IPS DF 6.9 (cell line): ENCODE measurements at regions not wholly inside any gene's neighbourhood (a gene's known extent, or its start where the extent isn't known, plus 50 kb on each side); places are given as distances from the start of the nearest gene placed in this dataset.

Source experiments
- DNase-seq: peaks from one replicate; pipeline ENCODE4 v3.0.0-alpha.2; 2013; ENCODE audit warnings: low read depth, low spot score
- H3K27ac ChIP-seq: one replicate; pipeline ENCODE4 v1.5.1; 2013; ENCODE audit warnings: low read length, control low read depth
- H3K27me3 ChIP-seq: 2 replicates; pipeline ENCODE4 v1.6.1; 2013; ENCODE audit warnings: mild to moderate bottlenecking, low read length; ENCODE audit not compliant: control insufficient read depth, insufficient read depth
- H3K36me3 ChIP-seq: 2 replicates; pipeline ENCODE4 v1.6.1; 2013; ENCODE audit warnings: low read length; ENCODE audit not compliant: control insufficient read depth, insufficient read depth
- H3K4me1 ChIP-seq: 2 replicates; pipeline ENCODE4 v1.6.1; 2013; ENCODE audit warnings: low read length; ENCODE audit not compliant: control insufficient read depth, insufficient read depth
- H3K4me3 ChIP-seq: 2 replicates; pipeline ENCODE4 v1.5.1; 2013; ENCODE audit warnings: mild to moderate bottlenecking, low read length
- H3K9me3 ChIP-seq: 2 replicates; pipeline ENCODE4 v1.6.1; 2013; ENCODE audit warnings: low read length, inconsistent platforms; ENCODE audit not compliant: control insufficient read depth, insufficient read depth
- WGBS: extraction: QIAGEN DNeasy Blood & Tissue Kit; methylation state at CpG from one replicate; pipeline ENCODE4 v1.1.7; 2013; ENCODE audit warnings: mixed read lengths, missing lambda C conversion rate; ENCODE audit not compliant: insufficient read length, insufficient coverage; 5-methylcytosine and 5-hydroxymethylcytosine counted together

DNA sequence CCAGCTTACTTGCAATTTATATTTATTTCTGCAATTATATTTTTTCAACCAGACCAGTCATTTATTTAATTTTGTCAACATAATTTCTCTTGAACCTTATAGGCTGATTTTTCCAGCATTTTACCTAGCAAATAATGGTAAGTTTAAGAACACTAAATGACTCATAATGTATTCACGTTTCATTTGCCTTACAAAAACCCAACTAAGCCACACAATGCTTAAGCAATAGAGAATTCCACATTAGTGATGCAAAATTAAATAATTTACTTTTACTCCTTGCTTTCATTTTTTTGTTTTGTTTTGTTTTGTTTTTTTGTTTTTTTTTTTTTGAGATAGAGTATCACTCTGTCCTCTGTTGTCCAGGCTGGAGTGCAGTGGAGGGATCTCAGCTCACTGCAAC, 110.4 kb upstream of the VRK2 start:
- Histone ChIP-seq H3K4me3 (no peak overlapping the region), H3K4me1 (no peaks in the 10 kb centered on the region)
- WGBS: no CpG with 5 or more reads among the region's 1 CpG

DNA sequence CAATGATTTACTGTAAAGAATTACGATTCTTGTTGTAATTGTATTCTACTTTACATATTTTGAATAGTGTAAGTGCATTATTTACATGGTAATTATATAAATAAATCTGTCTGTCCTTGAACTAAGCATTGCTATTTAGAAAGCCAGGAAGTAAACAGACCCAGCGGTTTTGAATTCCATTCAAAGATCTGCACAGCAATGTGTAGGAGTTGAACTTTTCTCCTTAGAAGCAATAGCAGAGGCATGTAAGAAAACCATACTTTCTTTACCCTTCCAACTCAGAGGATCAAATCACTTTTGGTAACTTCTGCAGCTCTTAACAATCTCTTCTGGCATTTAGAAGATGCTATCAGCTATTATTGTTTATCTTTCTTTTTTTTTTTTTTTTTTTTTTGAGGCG, 109.2 kb upstream of the VRK2 start:
- no peak for DNase-seq
- Histone ChIP-seq H3K36me3 (no peaks in the 10 kb centered on the region), H3K4me1 (no peaks in the 10 kb centered on the region), H3K27me3 (no peaks in the 10 kb centered on the region), H3K4me3 (no peak overlapping the region), H3K27ac (no peak overlapping the region), H3K9me3 (no peaks in the 10 kb centered on the region)
- no CpG with 5 or more reads among the region's 3 CpGs for WGBS

More for the DNA sequence above, 110.4 kb upstream of the VRK2 start:
- Histone ChIP-seq H3K36me3 (no peaks in the 10 kb centered on the region), H3K27ac (no peak overlapping the region), H3K27me3 (no peaks in the 10 kb centered on the region), H3K9me3 (no peaks in the 10 kb centered on the region)
- DNase-seq: no peak

DNA sequence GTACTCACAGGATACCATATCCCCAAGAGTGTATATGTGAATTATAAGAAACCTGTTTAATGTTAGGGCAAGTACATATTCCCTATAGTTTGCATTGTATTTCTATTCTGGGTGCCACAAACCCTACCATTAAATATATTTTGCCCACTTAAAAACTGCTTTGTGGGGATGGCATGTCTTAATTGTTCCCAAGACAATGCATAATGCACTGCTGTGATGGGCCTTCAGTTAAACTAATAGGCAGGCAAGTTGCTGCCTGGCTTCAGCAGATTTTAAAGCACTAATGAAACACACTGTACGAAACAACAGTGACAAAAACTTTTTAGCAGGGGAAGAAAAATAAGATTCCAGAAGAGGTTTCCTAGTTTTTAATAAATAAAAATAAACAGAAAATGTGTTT, 104.8 kb upstream of the VRK2 start:
- H3K4me3 ChIP-seq: no peak overlapping the region
- WGBS: no CpG with 5 or more reads among the region's 1 CpG
- H3K36me3 ChIP-seq: no peaks in the 10 kb centered on the region
- H3K4me1 ChIP-seq: no peaks in the 10 kb centered on the region
- H3K27me3 ChIP-seq: no peaks in the 10 kb centered on the region
- no peaks in the 10 kb centered on the region for H3K9me3 ChIP-seq
- no peak for DNase-seq
- H3K27ac ChIP-seq: no peak overlapping the region

DNA sequence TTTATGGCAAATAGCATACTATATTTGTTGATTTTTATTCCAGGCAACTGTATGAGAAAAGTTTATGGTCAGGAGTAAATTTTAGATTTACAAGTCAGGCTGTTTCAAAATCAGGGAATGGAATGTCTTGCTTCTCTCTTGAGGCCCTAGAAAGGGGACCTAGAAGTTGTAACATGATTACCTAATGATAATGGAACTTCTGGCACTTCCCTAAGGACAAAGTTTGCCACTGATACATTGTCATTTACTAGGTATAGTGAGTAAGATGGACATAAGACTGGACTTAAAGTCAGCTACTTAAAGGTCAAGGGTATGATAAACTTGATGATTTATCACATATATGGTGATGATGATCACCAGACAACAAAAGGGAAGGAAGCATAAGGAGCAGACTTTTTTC, 103.3 kb upstream of the VRK2 start:
- Histone ChIP-seq H3K4me3 (no peak overlapping the region), H3K27ac (no peak overlapping the region), H3K9me3 (no peaks in the 10 kb centered on the region), H3K4me1 (no peaks in the 10 kb centered on the region), H3K36me3 (no peaks in the 10 kb centered on the region), H3K27me3 (no peaks in the 10 kb centered on the region)
- no peak for DNase-seq

DNA sequence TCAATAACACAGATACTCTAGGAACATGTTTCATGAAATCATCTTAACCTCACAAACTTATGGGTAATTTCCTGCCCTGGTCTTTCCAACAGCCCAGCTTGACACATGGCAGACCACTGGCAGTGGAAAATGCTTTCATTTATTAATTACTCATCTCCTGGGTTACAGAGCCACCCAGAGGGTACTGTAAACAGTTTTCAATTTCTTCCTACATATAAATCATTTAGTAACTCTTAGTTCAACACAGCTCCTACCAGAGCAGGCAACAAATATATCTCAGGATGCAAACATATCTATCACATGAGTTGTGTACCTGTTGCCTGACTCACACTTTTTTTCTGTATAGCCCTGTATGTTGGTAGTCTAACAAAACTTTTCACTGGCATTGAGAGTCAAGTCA, 99.2 kb upstream of the VRK2 start:
- Histone ChIP-seq H3K27me3 (no peaks in the 10 kb centered on the region), H3K27ac (no peak overlapping the region), H3K4me1 (no peaks in the 10 kb centered on the region), H3K4me3 (no peak overlapping the region), H3K36me3 (no peaks in the 10 kb centered on the region), H3K9me3 (no peaks in the 10 kb centered on the region)
- DNase-seq: no peak

DNA sequence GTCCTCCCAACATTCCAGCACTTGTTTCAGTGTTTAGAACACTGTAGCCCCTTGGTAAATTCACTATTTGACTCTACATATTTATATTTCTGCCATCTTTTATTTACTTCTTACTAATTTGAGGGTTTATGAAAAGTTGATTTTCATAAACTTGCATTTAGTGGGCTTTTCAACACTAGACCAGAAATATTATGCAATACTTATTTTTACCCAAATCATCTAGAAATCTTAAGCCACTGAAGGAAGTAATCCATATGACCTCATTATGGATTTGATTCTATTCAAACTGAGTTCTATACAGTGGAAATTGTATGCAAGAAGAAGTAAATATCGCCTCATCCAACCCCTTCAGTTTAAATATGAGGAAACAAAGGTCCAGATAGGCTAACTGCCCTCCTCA, 92.6 kb upstream of the VRK2 start:
- no peak for DNase-seq
- H3K27me3 ChIP-seq: no peaks in the 10 kb centered on the region
- H3K27ac ChIP-seq: no peak overlapping the region
- H3K36me3 ChIP-seq: no peaks in the 10 kb centered on the region
- no CpG with 5 or more reads among the region's 1 CpG for WGBS
- H3K4me1 ChIP-seq: no peaks in the 10 kb centered on the region
- no peaks in the 10 kb centered on the region for H3K9me3 ChIP-seq
- no peak overlapping the region for H3K4me3 ChIP-seq

DNA sequence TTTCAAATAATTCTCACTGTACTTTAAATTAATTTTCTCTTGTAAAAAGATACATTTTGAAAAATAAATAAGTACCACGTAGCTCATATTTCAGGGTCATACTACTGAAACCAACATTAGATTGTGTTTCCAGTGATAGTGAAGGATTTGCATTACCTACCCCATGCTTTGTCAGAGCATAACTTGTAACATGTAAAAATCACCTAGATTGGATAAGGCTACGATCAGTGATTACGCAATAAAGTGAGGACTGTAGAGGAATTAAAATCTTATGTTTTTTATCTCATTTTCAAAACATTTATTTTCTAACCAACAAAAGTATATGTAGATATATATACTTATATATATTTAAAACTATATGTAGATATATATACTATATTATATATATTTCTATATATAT, 89.4 kb upstream of the VRK2 start:
- no peak for DNase-seq
- Histone ChIP-seq H3K36me3 (no peaks in the 10 kb centered on the region), H3K4me3 (no peak overlapping the region), H3K27ac (no peak overlapping the region), H3K9me3 (no peaks in the 10 kb centered on the region), H3K27me3 (no peaks in the 10 kb centered on the region), H3K4me1 (no peaks in the 10 kb centered on the region)
- WGBS: no CpG with 5 or more reads among the region's 3 CpGs

DNA sequence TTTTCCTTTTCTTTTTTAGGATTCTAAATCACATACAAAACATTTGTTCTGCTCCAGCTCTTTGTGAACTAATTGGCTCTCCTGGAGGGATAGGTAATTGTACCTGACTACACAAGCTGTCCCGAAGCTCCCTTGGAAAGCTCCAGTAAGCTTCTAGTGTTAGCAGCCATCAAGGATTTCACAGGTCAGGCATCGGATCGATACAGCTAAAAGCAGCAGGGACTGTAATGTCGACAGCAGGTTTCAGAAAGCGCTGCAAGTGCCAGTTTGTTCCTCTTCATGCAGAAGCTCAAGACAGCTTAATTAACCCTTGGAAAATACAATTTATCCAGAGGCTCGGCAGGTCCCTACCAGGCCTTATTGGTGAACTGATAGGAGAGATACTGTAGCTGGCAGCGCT, 87.2 kb upstream of the VRK2 start:
- Histone ChIP-seq H3K4me3 (no peak overlapping the region), H3K36me3 (no peaks in the 10 kb centered on the region), H3K4me1 (no peaks in the 10 kb centered on the region), H3K27ac (no peak overlapping the region), H3K9me3 (no peaks in the 10 kb centered on the region), H3K27me3 (no peaks in the 10 kb centered on the region)
- DNase-seq: no peak
- no CpG with 5 or more reads among the region's 7 CpGs for WGBS

DNA sequence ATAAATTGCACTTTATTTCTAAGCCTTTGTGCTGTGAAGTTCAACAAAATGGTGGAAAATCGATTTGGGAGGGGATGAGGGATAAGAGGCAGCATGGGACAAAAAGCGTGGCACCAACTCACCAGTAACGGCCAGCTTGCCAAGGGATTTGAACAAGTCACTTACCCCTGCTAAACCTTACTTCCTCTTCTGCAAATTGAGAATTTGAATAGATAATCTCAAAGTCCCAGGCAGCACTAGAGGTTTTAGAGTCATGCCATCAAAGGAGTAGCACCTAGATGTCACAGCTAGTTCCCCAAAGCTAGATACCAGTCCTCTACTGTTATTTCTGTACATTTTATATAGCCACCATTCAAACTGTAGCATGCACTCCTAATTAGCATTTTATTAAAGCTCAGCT, 83.7 kb upstream of the VRK2 start:
- no peak overlapping the region for H3K27ac ChIP-seq
- no peaks in the 10 kb centered on the region for H3K36me3 ChIP-seq
- H3K4me3 ChIP-seq: no peak overlapping the region
- no peaks in the 10 kb centered on the region for H3K9me3 ChIP-seq
- H3K27me3 ChIP-seq: no peaks in the 10 kb centered on the region
- no peak for DNase-seq
- no peaks in the 10 kb centered on the region for H3K4me1 ChIP-seq
- no CpG with 5 or more reads among the region's 3 CpGs for WGBS

DNA sequence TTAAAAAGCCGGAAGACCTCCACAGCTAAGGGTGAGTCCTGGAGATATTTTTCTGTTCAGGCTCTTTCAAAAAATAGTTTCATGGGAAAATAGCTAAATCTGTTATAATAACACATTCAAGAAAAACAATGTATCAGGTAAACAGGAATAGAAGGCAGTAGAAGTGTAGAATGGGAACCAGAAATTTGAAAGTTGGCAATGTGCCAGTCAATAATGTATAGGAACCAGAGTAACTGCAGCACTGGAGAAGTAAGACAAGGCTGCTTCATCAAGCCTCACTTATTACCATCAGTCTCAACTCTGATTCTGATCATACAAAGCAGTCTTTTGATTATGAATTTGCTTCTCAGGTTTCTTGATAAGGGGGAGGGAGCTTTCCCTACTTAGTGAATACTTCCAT, 81.4 kb upstream of the VRK2 start:
- Histone ChIP-seq H3K4me3 (no peak overlapping the region), H3K9me3 (no peaks in the 10 kb centered on the region), H3K36me3 (no peaks in the 10 kb centered on the region), H3K4me1 (no peaks in the 10 kb centered on the region), H3K27me3 (no peaks in the 10 kb centered on the region), H3K27ac (no peak overlapping the region)
- WGBS: no CpG with 5 or more reads among the region's 1 CpG
- no peak for DNase-seq

DNA sequence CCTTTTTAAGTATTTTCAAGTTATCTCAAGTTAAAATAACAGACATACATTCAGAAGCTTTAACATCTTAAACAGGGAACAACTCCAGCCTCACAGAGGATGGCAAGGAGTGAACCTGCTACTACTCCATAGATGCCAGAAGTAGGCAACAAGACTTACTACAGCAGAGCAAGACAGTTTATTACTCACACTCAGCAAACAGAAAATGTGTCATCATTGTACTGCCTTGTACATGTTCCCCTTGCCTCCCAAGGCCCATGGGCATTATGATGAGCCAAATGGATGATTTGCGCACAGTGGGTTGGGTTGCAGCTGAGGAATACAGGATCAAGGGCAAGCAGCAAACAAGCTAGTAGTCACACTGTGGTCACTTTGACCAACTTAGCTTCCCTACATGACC, 80.6 kb upstream of the VRK2 start:
- no peak for DNase-seq

More for the DNA sequence above, 80.6 kb upstream of the VRK2 start:
- WGBS: no CpG with 5 or more reads among the region's 1 CpG
- Histone ChIP-seq H3K27me3 (no peaks in the 10 kb centered on the region), H3K36me3 (no peaks in the 10 kb centered on the region), H3K27ac (no peak overlapping the region), H3K4me1 (no peaks in the 10 kb centered on the region), H3K9me3 (no peaks in the 10 kb centered on the region), H3K4me3 (no peak overlapping the region)
